Right atrium auricular region (tissue), 2 donors: ENCODE measurements at regions not wholly inside any gene's neighbourhood (a gene's known extent, or its start where the extent isn't known, plus 50 kb on each side); places are given as distances from the start of the nearest gene placed in this dataset.

Experiments used
- DNase-seq: peaks from one replicate; pipeline ENCODE4 v3.0.0-alpha.2; 2019; ENCODE audit warnings: low spot score
- H3K27ac ChIP-seq, 2 donors: fragments of 200-600 bp; sonication (generic); 1 replicate in 1 of 2; 2 replicates in 1 of 2; pipeline ENCODE4 v1.5.1; 2016 to 2019
- H3K27me3 ChIP-seq, 2 donors: fragments of 200-600 bp; sonication (generic); one replicate each; pipeline versions ENCODE4 v1.5.1 to v1.6.0; 2017 to 2019
- H3K36me3 ChIP-seq: fragments of 200-600 bp; sonication (generic); one replicate; pipeline ENCODE4 v1.5.1; 2016
- H3K4me1 ChIP-seq, 2 donors: fragments of 200-600 bp; sonication (generic); one replicate each; pipeline versions ENCODE4 v1.5.1 to v1.6.0; 2017 to 2019
- H3K4me3 ChIP-seq, 2 donors: fragments of 200-600 bp; sonication (generic); 1 replicate in 1 of 2; 2 replicates in 1 of 2; pipeline ENCODE4 v1.5.1; 2017 to 2019; ENCODE audit warnings: mild to moderate bottlenecking in 1 of 2, moderate library complexity in 1 of 2
- H3K9me3 ChIP-seq, 2 donors: fragments of 200-600 bp; sonication (generic); one replicate each; pipeline ENCODE4 v1.5.1; 2019
- TF ChIP-seq, protein P1 (sequence below), 2 donors: fragments of 200-600 bp; sonication (generic); IDR thresholded peaks; one replicate each; pipeline ENCODE4 v1.5.1; 2019; ENCODE audit warnings: antibody characterized with exemption in 2 of 2

DNA sequence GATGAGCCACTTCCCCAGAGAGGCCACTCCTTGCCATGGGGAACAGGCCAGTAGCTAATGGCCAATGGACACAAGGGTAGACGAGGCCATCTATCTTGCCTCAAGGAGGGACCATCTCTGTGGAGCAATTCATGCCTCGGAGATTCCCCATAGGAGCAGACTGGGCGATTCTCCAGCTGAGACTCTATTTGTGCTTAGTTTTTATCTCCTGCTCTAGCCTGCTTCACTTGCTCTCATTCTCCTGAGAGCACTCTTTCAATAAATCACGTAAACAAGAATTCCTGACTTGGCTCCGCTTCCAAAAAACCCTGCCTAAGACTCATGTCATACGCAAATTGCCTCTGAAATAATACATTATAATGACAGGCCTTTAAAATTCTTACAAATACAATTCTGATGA is 396.4 kb upstream of the USP15 start:
- no peaks in the 10 kb centered on the region for H3K36me3 ChIP-seq
- DNase-seq, result no peak

DNA sequence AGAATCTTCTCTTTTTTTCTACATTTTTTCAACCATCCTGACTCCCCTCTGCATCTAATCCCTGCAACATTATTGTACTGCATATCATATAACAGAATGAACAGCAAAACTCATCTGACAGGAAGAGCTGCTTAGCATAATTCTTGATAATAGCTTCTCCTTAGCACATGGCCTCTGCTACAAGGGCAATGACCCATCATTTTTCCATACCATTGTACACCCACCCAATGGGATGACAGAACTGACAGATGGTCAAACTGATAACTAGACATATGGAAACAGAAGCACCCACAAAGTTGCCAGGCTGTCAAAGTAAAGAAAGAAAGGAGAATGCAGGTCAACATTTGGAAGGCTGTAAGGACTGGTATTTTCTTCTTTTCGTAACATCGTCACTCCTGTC is 390.4 kb upstream of the USP15 start:
- H3K9me3 ChIP-seq, result no peaks in the 10 kb centered on the region
- TF ChIP-seq, protein P1, sequence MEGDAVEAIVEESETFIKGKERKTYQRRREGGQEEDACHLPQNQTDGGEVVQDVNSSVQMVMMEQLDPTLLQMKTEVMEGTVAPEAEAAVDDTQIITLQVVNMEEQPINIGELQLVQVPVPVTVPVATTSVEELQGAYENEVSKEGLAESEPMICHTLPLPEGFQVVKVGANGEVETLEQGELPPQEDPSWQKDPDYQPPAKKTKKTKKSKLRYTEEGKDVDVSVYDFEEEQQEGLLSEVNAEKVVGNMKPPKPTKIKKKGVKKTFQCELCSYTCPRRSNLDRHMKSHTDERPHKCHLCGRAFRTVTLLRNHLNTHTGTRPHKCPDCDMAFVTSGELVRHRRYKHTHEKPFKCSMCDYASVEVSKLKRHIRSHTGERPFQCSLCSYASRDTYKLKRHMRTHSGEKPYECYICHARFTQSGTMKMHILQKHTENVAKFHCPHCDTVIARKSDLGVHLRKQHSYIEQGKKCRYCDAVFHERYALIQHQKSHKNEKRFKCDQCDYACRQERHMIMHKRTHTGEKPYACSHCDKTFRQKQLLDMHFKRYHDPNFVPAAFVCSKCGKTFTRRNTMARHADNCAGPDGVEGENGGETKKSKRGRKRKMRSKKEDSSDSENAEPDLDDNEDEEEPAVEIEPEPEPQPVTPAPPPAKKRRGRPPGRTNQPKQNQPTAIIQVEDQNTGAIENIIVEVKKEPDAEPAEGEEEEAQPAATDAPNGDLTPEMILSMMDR (IDR thresholded peaks at IDR 0.05), result no peak

More for the DNA sequence above, 396.4 kb upstream of the USP15 start:
- H3K4me3 ChIP-seq, result no peak overlapping the region
- H3K9me3 ChIP-seq, result no peaks in the 10 kb centered on the region
- no peaks in the 10 kb centered on the region for H3K27me3 ChIP-seq
- TF ChIP-seq, protein P1 (IDR thresholded peaks at IDR 0.05), result no peak
- no peak overlapping the region for H3K27ac ChIP-seq
- H3K4me1 ChIP-seq, result no peaks in the 10 kb centered on the region

DNA sequence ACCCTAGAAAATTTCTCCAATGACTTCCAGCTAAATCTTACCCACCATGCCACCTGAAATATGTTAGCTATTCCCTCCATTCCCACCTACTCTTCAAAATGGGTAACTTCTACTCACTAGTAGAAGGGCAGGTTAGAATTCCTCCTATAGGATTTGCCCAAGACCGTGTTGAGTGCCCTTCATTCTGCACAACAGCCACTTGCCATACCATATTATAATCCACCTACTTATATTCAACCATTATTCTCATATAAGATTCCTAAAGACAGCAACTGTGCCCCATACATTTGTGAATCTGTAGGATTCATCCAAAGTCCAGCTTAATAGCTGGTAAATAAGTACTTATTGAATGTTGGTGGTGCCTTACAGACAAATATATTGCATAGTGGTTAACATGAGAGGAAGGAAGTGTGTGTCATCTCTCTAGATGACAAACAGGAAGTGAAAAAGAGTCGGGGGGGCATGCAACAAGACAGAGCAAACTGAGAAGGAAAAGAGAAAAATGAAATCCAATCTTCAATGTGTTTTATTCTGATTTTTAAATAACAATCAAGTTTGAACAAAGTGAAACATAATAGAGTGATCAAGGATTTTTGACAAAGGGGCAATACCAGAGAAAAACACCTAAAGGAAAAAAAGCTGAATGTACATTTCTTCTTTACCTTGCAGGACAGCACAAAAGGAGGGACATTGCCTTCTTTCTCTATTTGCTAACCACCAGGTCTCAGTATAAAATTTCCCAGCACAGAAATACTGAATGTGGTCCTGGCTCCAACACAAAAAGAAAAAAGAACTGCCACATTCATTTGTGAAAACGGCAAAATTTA is 389.3 kb upstream of the USP15 start:
- Histone ChIP-seq H3K9me3 (no peaks in the 10 kb centered on the region), H3K27ac (no peak overlapping the region)

More for the DNA sequence above, 390.4 kb upstream of the USP15 start:
- Histone ChIP-seq H3K27ac (no peak overlapping the region), H3K27me3 (no peaks in the 10 kb centered on the region), H3K4me1 (no peaks in the 10 kb centered on the region), H3K36me3 (no peaks in the 10 kb centered on the region), H3K4me3 (no peak overlapping the region)
- DNase-seq, result no peak

DNA sequence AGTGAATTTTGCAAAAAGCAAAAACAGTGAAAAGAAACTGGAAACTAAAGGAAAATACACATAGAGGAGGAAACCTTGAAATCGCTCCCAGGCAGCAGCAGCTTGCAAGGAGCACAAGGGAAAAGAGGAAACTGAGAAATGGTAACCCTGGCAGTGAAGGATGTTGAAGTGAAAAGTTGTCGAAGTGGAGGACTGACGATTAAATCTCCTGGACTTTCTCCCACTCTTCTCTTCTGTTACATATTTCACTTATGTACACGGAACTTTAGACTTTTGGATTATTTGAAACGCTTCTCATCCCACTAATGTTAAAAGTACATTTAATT is 388.8 kb upstream of the USP15 start:
- no peaks in the 10 kb centered on the region for H3K9me3 ChIP-seq
- no peaks in the 10 kb centered on the region for H3K4me1 ChIP-seq
- H3K36me3 ChIP-seq, result no peaks in the 10 kb centered on the region
- no peak overlapping the region for H3K27ac ChIP-seq
- H3K27me3 ChIP-seq, result no peaks in the 10 kb centered on the region
- TF ChIP-seq, protein P1 (IDR thresholded peaks at IDR 0.05), result no peak
- no peak overlapping the region for H3K4me3 ChIP-seq
- no peak for DNase-seq

More for the DNA sequence above, 389.3 kb upstream of the USP15 start:
- no peaks in the 10 kb centered on the region for H3K4me1 ChIP-seq
- H3K4me3 ChIP-seq, result no peak overlapping the region
- TF ChIP-seq, protein P1 (IDR thresholded peaks at IDR 0.05), result no peak
- DNase-seq, result no peak
- H3K27me3 ChIP-seq, result no peaks in the 10 kb centered on the region
- H3K36me3 ChIP-seq, result no peaks in the 10 kb centered on the region

DNA sequence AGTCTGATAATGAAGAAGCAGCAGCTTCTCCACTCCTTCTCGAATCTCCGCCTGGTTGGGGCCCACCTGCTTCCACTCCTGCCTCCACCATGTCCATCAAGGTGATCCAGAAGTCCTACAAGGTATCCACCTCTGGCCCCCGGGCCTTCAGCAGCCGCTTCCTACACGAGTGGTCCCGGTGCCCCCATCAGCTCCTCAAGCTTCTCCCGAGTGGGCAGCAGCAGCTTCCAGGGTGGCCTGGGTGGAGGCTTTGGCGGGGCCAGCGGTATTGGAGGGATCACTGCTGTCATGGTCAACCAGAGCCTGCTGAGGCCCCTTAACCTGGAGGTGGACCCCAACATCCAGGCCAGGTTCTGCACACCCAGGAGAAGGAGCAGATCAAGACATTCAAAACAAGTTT is 381.0 kb upstream of the USP15 start:
- Histone ChIP-seq H3K9me3 (no peaks in the 10 kb centered on the region), H3K4me1 (no peaks in the 10 kb centered on the region), H3K4me3 (no peak overlapping the region), H3K27ac (no peak overlapping the region), H3K36me3 (no peaks in the 10 kb centered on the region), H3K27me3 (no peaks in the 10 kb centered on the region)
- TF ChIP-seq, protein P1 (IDR thresholded peaks at IDR 0.05), result no peak
- DNase-seq, result no peak

DNA sequence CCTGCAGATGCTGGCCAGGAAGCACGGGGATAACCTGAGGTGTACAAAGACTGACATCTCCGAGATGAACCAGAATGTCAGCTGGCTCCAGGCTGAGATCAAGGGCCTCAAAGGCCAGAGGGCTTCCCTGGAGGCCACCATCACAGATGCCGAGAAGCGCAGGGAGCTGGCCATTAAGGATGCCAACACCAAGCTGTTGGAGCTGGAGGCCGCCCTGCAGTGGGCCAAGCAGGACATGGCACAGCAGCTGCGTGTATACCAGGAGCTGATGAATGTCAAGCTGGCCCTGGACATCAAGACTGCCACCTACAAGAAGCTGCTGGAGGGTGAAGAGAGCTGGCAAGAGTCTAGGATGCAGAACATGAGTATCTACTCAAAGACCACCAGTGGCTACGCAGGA is 380.0 kb upstream of the USP15 start:
- no peak overlapping the region for H3K27ac ChIP-seq
- H3K36me3 ChIP-seq, result no peaks in the 10 kb centered on the region
- DNase-seq, result no peak
- no peaks in the 10 kb centered on the region for H3K9me3 ChIP-seq
- no peak overlapping the region for H3K4me3 ChIP-seq
- H3K4me1 ChIP-seq, result no peaks in the 10 kb centered on the region
- TF ChIP-seq, protein P1 (IDR thresholded peaks at IDR 0.05), result no peak
- no peaks in the 10 kb centered on the region for H3K27me3 ChIP-seq
